ENCODE measurements at regions not wholly inside any gene's neighbourhood (a gene's known extent, or its start where the extent isn't known, plus 50 kb on each side); places are given as distances from the start of the nearest gene placed in this dataset.

DNA sequence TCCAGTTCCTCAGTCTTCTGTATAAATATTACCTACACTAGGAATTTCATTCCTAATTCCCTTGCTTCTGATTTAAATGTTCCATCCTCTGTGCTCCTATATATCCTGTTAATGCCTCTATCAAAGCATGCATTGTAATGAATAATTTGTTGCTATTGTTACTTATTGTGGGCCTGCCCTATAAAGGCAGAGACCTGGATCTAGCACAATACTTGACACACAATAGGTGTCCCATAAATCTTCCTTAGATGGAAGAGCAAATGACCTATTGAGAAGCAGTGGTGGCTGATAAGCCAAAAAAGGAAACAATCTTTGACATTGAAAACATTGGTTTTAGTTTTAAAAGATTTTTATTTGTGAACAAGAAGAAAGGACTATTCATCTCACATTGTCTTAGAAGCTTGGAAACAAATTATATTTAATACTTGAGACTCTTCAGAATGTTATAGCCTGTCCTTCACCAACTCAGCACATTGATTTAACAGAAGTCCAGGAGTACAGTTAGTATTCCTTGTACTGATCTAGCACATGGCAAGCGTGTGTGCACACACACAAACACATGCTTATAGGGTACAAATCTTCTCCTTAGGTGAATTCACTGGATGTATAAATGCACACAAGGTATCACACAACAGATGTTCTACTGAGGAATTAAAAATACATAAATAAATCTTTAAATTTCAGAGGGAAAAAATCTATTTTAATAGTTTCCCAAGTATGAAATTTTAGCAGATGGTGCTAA, 135.9 kb downstream of the DUSP6 start:
- TF ChIP-seq, protein P1, sequence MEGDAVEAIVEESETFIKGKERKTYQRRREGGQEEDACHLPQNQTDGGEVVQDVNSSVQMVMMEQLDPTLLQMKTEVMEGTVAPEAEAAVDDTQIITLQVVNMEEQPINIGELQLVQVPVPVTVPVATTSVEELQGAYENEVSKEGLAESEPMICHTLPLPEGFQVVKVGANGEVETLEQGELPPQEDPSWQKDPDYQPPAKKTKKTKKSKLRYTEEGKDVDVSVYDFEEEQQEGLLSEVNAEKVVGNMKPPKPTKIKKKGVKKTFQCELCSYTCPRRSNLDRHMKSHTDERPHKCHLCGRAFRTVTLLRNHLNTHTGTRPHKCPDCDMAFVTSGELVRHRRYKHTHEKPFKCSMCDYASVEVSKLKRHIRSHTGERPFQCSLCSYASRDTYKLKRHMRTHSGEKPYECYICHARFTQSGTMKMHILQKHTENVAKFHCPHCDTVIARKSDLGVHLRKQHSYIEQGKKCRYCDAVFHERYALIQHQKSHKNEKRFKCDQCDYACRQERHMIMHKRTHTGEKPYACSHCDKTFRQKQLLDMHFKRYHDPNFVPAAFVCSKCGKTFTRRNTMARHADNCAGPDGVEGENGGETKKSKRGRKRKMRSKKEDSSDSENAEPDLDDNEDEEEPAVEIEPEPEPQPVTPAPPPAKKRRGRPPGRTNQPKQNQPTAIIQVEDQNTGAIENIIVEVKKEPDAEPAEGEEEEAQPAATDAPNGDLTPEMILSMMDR (IDR thresholded peaks at IDR 0.05; ENCODE audit: low read length) = no peak
- no peak for TF ChIP-seq EZH2phosphoT487 (IDR thresholded peaks at IDR 0.05; ENCODE audit: low read length)
- no peak for TF ChIP-seq EZH2 (optimal IDR thresholded peaks at IDR 0.05; ENCODE audit: low read depth, low read length)
- H3K4me1 ChIP-seq (ENCODE audit: low read length) = no peaks in the 10 kb centered on the region
- no peak overlapping the region for H3K4me2 ChIP-seq (ENCODE audit: low read depth, low read length)
- no peaks in the 10 kb centered on the region for H3K36me3 ChIP-seq (replicated peaks; ENCODE audit: insufficient read depth, low read length)
- H3K79me2 ChIP-seq (ENCODE audit: low read length) = no peaks in the 10 kb centered on the region
- H3K4me3 ChIP-seq (ENCODE audit: low read length) = no peak overlapping the region
- H3K9ac ChIP-seq (ENCODE audit: low read length) = no peak overlapping the region
- no peaks in the 10 kb centered on the region for H3F3A ChIP-seq (ENCODE audit: insufficient read depth, low read length)
- H3K9me3 ChIP-seq (replicated peaks; ENCODE audit: insufficient read depth, low read length) = no peaks in the 10 kb centered on the region
- no peaks in the 10 kb centered on the region for H4K20me1 ChIP-seq (ENCODE audit: insufficient read depth, low read length)
- DNase-seq = no peak
- no peaks in the 10 kb centered on the region for H3K27me3 ChIP-seq (replicated peaks; ENCODE audit: insufficient read depth, low read length)
- H3K27ac ChIP-seq (ENCODE audit: low read length) = no peak overlapping the region
- H2AFZ ChIP-seq (ENCODE audit: low read length) = no peak overlapping the region
- no peaks in the 10 kb centered on the region for H3K9me2 ChIP-seq (replicated peaks; ENCODE audit: insufficient read depth, low read length)

DNA sequence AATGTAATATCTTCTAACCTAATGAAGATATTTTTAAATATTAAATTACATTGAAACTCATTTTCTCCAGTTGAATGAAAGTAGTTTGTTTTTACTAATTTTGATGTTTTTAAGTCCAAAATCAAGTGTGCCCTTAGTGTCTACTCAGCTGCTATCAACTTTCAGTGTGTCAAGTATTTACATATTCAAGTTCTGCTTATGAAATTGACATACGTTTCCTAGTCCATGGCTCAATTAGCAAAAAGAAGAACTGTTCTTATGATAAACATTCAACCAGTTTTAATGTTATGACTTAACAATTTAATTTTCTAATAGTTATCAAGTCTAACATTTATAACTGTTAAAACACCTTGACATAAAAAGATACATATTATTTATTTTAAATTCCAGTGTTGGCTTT, 137.1 kb downstream of the DUSP6 start:
- Histone ChIP-seq H3K27me3 (replicated peaks; ENCODE audit: insufficient read depth, low read length) (no peaks in the 10 kb centered on the region), H3K4me3 (ENCODE audit: low read length) (no peak overlapping the region), H3K9ac (ENCODE audit: low read length) (no peak overlapping the region), H3K4me1 (ENCODE audit: low read length) (no peaks in the 10 kb centered on the region), H3K79me2 (ENCODE audit: low read length) (no peaks in the 10 kb centered on the region), H3K4me2 (ENCODE audit: low read depth, low read length) (no peak overlapping the region), H3K27ac (ENCODE audit: low read length) (no peak overlapping the region), H3K36me3 (replicated peaks; ENCODE audit: insufficient read depth, low read length) (no peaks in the 10 kb centered on the region), H4K20me1 (ENCODE audit: insufficient read depth, low read length) (no peaks in the 10 kb centered on the region), H3K9me3 (replicated peaks; ENCODE audit: insufficient read depth, low read length) (no peaks in the 10 kb centered on the region), H3K9me2 (replicated peaks; ENCODE audit: insufficient read depth, low read length) (no peaks in the 10 kb centered on the region), H3F3A (ENCODE audit: insufficient read depth, low read length) (no peaks in the 10 kb centered on the region), H2AFZ (ENCODE audit: low read length) (no peak overlapping the region)
- TF ChIP-seq EZH2 (optimal IDR thresholded peaks at IDR 0.05; ENCODE audit: low read depth, low read length) (no peak), EZH2phosphoT487 (IDR thresholded peaks at IDR 0.05; ENCODE audit: low read length) (no peak)
- TF ChIP-seq, protein P1 (IDR thresholded peaks at IDR 0.05; ENCODE audit: low read length) = no peak
- no peak for DNase-seq

DNA sequence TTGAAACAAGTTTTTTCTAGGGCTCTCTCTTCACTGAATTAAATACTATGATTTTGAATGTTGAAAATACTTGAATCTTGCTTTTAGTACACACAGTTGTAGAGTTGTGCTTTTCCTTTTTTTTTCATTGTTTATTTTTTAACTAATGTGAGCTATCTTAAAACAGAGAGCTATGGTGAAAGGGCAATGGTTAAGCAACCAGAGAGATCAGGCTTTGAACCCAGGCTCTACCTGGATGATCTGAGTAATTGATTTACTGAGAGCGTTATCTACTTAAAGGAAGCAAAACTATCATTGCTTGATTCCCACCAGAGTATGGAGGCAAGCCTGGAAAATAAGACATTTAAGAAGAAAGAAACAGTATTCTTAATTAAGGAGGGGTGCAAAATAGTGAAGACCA, 138.6 kb downstream of the DUSP6 start:
- Histone ChIP-seq H3F3A (ENCODE audit: insufficient read depth, low read length) (no peaks in the 10 kb centered on the region), H3K36me3 (replicated peaks; ENCODE audit: insufficient read depth, low read length) (no peaks in the 10 kb centered on the region), H3K9ac (ENCODE audit: low read length) (no peak overlapping the region), H3K27ac (ENCODE audit: low read length) (no peak overlapping the region), H3K79me2 (ENCODE audit: low read length) (no peaks in the 10 kb centered on the region), H3K4me2 (ENCODE audit: low read depth, low read length) (no peak overlapping the region), H3K27me3 (replicated peaks; ENCODE audit: insufficient read depth, low read length) (no peaks in the 10 kb centered on the region), H3K9me2 (replicated peaks; ENCODE audit: insufficient read depth, low read length) (no peaks in the 10 kb centered on the region), H2AFZ (ENCODE audit: low read length) (no peak overlapping the region), H4K20me1 (ENCODE audit: insufficient read depth, low read length) (no peaks in the 10 kb centered on the region), H3K9me3 (replicated peaks; ENCODE audit: insufficient read depth, low read length) (no peaks in the 10 kb centered on the region), H3K4me1 (ENCODE audit: low read length) (no peaks in the 10 kb centered on the region), H3K4me3 (ENCODE audit: low read length) (no peak overlapping the region)
- TF ChIP-seq EZH2 (optimal IDR thresholded peaks at IDR 0.05; ENCODE audit: low read depth, low read length) (no peak), EZH2phosphoT487 (IDR thresholded peaks at IDR 0.05; ENCODE audit: low read length) (no peak)
- TF ChIP-seq, protein P1 (IDR thresholded peaks at IDR 0.05; ENCODE audit: low read length) = no peak
- DNase-seq = no peak

Data from MM.1S (cell line).